ENCODE measurements at regions not wholly inside any gene's neighbourhood (a gene's known extent, or its start where the extent isn't known, plus 50 kb on each side); places are given as distances from the start of the nearest gene placed in this dataset.

DNA sequence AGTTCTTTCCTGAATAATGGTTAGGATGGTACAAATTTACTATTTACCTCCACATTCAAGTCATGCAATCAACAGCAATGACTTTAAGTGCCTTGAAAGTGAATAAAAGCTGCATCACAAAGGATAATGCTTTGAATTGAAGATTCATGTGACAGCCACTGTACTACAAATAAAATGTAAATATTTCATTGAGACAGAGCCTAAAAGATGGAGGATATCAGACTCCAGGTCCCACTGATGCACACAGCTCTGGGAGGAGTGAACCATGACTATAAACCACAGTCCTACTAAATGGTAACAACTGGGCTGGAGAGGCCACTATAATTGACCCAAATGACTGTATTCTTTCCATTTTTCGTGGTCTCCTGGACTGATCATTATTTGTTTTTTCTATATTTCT is 576.9 kb downstream of the ADCYAP1 start:
- no peak for TF ChIP-seq CTCF (IDR thresholded peaks at IDR 0.05)
- no peak for TF ChIP-seq ZFX (IDR thresholded peaks at IDR 0.05; ENCODE audit: borderline replicate concordance)

Measured in 22Rv1 (cell line).